GM18873 (cell line): ENCODE measurements at regions not wholly inside any gene's neighbourhood (a gene's known extent, or its start where the extent isn't known, plus 50 kb on each side); places are given as distances from the start of the nearest gene placed in this dataset.
"Not testable (repeated sequence)": the region's sequence is repeated elsewhere in the genome, so short reads cannot be mapped to it uniquely, and the experiment has no call there.

Experiments used
- ATAC-seq: cut with Tn5 transposase; IDR thresholded peaks from one replicate; pipeline ENCODE4 v1.9.1; 2021; ENCODE audit warnings: mild to moderate bottlenecking, moderate library complexity, moderate number of reproducible peaks; ENCODE audit not compliant: unreplicated experiment, low FRiP score

GRCh38 chr3:26964313-26964712 is 341.7 kb downstream of the LRRC3B start:
- no peak for ATAC-seq

- ATAC-seq, result no peak
These were observed 342.3 kb downstream of the LRRC3B start for GRCh38 chr3:26964836-26965235.

DNA sequence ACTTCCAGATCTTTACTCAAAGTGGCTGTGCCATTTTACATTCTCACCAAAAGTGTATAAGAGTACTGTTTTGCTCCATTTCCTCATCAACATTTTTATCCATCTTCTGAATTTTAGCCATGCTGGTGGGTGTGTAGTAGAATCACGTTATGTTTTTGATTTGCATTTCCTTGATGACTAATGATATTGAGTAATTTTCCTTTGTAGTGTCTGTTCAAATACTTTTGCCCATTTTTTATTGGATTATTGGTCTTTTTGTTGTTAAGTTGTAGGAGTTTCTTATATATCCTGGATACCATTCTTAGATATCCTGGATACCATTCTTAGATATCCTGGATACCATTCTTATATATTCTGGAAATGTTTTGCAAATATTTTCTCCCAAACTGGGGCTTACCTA is 344.9 kb downstream of the LRRC3B start:
- ATAC-seq, result no peak

DNA sequence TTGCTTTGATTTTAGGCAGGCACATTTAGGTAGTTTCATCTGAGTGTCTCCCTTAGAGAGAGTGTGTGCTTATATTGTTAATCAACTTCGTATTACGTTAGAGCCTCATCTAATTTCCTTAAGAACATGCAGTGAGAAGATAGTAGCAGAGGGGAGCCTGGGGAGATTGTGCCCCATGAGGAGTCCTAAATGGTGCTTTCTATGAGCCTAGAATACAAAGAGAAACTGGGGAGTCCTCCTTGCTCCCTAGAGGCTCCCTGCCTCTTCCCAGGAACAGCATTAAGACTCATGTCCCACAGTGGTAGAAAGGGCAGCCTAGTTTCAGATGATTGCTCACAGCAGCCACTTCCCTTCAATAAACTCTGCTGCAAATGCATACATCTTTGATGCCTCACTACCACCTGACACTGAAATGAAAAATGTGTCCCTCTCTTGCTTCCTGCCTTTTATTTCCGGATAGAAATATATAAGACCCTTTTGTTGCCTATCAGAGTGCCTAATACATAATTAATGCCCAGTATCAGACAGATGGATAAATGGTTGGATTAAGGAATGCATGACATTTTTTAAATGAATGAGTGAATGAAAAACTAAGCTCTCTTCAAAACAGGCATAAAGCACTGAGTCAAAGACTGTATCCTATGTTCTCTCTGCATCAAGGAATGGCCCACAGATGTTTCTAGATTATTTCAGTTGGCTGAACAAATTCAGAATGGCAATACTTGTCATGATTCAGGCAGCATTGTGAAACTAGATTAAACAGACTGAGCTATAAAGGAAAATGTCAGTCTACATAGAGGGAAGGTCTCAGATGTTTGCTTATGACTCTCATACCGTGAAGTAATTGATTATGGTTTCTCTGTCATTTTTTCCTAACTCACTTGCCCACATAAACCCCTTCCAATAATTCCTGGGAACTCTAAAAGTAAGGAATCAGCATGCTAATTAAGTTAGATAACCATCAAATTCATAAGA is 362.1 kb downstream of the LRRC3B start:
- no peak for ATAC-seq

DNA sequence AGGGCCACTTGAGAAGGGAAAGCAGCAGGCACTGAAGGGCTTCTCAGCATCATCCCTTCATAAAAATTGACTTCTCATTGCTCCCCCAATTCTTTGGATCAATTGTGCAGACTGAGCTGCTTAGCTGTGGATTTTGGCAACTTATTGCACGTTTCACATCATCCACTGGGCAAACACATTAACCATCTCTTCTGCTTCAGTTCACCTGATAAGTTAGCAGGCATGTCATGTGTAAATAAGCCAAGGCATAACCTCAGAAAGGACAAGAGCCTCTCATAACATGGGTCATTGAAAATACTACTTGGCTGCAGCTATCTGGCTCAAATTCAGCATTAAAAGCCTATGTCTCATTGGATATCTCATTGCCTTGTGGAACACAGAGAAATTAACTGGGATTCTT is 366.5 kb downstream of the LRRC3B start:
- no peak for ATAC-seq

DNA sequence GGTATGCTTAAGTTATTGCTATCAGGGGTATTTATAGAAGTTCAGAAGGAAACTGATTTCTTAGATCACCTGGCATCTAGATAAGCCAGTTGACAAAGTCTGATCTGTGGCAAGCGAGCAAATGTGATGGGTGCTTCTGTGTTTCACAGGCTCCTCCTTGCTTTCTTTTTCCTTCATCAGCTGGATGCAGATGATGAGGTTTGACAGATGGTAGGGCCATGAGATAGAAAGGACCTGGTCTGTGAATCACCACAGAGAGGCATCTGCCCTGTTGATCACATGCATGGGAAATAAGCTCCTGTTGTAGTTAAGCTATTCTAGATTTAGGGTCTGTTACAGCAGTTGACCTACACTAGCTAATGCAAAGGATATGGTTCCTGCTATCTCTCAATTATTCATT is 372.0 kb downstream of the NEK10 start:
- no peak for ATAC-seq

GRCh38 chr3:27010834-27011233 is 358.3 kb downstream of the NEK10 start:
- no peak for ATAC-seq

GRCh38 chr3:27022096-27022761 is 347.0 kb downstream of the NEK10 start:
- no peak for ATAC-seq

- no peak for ATAC-seq
These were observed 344.7 kb downstream of the NEK10 start for GRCh38 chr3:27024493-27024892.

DNA sequence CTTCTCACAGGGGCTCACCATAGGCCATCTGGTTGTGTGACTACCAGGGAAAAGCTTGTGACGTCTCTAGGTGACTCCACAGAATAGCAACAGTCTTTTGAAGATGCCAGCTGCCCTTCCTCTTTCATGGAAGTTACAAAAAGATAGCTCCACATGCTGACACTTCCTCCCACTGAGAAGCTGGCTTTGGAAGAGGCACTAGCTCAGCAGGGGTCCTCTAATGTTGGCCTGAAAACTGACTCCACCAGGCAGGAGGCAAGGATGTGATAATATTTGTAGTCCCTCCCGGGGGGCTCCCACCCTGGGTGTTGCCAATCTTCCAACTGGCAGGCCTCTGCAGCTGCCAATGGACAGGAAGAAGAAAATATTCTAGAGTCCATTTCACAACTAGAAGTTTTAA is 343.5 kb downstream of the NEK10 start:
- ATAC-seq, result no peak

- ATAC-seq, result no peak
These were observed 337.7 kb downstream of the NEK10 start for GRCh38 chr3:27031476-27031875.

- ATAC-seq, result no peak
These were observed 334.9 kb downstream of the NEK10 start for GRCh38 chr3:27034255-27034654.

- no peak for ATAC-seq
These were observed 328.5 kb downstream of the NEK10 start for GRCh38 chr3:27040674-27041073.

GRCh38 chr3:27042541-27042940 is 326.6 kb downstream of the NEK10 start:
- not testable (repeated sequence) for ATAC-seq

DNA sequence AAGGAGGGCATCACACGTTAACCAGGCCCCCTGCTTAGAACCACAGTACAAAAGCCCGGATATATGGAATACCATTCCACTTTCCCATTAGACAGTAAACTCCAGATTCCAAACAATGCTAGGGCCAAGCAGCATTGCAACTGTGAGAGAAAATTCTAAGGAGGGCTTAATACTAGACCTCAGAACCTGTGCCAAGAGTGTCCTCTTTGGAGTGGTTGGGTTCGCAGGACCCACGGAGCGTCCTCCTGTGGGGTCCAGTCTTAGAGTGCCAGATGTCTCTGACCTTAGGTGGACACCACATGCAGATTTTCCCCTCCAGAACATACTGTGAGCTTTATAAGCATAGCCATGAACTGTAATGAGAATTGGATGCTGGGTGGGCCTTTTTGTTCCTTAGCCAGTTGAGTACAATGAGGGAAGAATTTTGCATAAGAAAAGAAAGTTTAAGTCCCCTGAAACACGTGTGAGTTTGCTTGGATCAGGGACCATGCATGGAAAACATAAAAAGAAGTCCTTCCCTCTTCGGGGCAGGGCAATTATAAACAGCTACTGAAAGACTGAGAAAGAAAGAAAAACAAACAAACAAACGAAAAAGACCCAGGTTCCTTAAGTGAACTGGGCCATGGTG is 325.7 kb downstream of the NEK10 start:
- ATAC-seq, result no peak

GRCh38 chr3:27044931-27045481 is 324.2 kb downstream of the NEK10 start:
- no peak for ATAC-seq

DNA sequence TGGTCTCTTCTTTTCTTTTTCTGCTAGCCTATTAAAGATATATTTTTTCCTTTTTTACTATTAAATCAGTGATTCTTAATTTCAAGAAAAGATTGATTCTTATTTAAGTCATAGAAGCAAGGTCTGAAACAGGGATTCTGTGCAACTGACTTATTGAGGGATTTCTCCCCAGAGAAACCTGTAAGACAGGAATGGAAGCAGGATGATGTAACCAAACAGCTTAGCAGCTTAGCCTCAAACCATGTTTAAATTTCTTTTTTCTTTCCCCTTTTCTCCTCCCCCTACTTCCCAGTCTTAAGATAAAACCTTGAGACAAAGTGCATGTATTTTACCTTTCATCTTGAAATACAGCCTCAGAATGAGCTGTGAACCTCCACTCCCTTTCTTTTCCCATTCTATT is 322.8 kb downstream of the NEK10 start:
- no peak for ATAC-seq

DNA sequence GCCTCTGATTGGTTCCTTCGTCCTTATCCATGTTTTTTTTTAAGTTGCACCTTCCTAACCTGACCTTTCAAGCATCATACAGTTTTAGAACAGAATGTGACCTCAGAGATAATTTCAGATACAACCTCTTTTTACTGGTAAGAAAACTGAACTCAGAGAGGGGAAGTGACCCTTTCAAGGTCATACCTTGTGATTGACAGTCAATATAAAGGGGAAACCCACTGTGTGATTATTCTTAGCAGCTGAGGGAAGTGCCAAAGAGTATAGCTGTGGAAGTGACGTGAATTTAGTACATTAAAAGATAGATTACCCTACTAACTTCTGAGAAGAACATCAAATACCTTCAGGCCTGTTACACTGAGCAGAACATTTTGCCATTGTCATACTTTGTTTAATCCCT is 319.4 kb downstream of the NEK10 start:
- ATAC-seq, result no peak

DNA sequence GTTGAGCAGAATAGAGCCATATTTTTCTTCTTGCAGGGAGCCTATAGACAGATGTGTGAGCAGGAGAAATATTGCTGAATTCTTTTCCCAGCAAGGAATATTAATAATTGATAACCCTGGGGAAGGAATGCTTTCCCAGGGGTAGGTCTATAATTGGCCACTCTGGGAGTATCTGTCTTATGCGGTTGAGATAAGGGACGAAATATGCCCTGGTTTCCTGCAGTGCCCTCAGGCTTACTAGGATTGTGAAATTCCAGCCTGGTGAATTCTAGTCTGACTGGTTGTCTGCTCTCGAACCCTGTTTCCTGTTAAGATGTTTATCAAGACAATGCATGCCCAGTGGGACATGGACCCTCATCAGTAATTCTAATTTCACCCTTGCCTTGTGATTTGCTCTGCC is 317.7 kb downstream of the NEK10 start:
- not testable (repeated sequence) for ATAC-seq

- no peak for ATAC-seq
These were observed 312.9 kb downstream of the NEK10 start for GRCh38 chr3:27056326-27056725.

DNA sequence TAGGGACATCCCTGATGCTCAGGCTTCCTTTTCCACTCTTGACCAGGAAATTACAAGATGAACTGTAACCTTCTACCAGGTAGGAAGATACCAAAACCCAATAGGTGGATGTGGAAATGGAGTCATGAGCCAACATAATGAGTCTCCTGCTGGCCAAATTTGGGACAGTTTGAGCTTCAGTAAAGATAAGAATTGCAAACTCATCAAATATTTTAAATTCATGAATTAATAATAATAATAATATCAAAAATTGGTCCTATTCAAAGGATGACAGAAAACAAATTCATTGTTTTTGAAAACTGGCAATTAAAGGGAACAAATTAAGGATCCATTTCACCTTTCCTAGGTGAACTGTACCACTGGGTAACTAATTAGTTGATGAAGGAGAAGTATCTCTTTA is 309.7 kb downstream of the NEK10 start:
- ATAC-seq, result no peak
